ENCODE measurements at regions not wholly inside any gene's neighbourhood (a gene's known extent, or its start where the extent isn't known, plus 50 kb on each side); places are given as distances from the start of the nearest gene placed in this dataset.

GRCh38 chr20:21982559-21982958, 277.1 kb downstream of the PAX1 start:
- TF ChIP-seq CTCF (IDR thresholded peaks at IDR 0.05) (no peak), POLR2AphosphoS5 (IDR thresholded peaks at IDR 0.05) (no peak)

Data from sigmoid colon (tissue), 4 donors.